Endodermal cell (in vitro differentiated cells): ENCODE measurements at regions not wholly inside any gene's neighbourhood (a gene's known extent, or its start where the extent isn't known, plus 50 kb on each side); places are given as distances from the start of the nearest gene placed in this dataset.
A peak's percentile ranks its signal among the peaks of the same experiment; 100 is the strongest.

Experiments
- DNase-seq: peaks from one replicate; pipeline ENCODE4 v3.0.0-alpha.2; 2017
- H3K27ac ChIP-seq: 2 replicates; pipeline ENCODE4 v1.5.1; 2013; ENCODE audit warnings: mild to moderate bottlenecking, low read depth, low read length, moderate library complexity
- H3K27me3 ChIP-seq: 2 replicates; pipeline ENCODE4 v1.6.1; 2013; ENCODE audit warnings: mild to moderate bottlenecking, low read length, moderate library complexity; ENCODE audit not compliant: insufficient read depth, control insufficient read depth, poor library complexity, severe bottlenecking
- H3K36me3 ChIP-seq: 2 replicates; pipeline ENCODE4 v1.7.0; 2013; ENCODE audit warnings: mild to moderate bottlenecking, low read length, moderate library complexity; ENCODE audit not compliant: control insufficient read depth, insufficient read depth
- H3K4me1 ChIP-seq: one replicate; pipeline ENCODE4 v1.7.0; 2013; ENCODE audit warnings: low read length; ENCODE audit not compliant: control insufficient read depth, insufficient read depth
- H3K4me3 ChIP-seq: 2 replicates; pipeline ENCODE4 v1.5.1; 2013; ENCODE audit warnings: mild to moderate bottlenecking, low read length, moderate library complexity
- H3K9ac ChIP-seq: 2 replicates; pipeline ENCODE4 v1.6.1; 2013; ENCODE audit warnings: mild to moderate bottlenecking, low read length, moderate library complexity; ENCODE audit not compliant: poor library complexity, severe bottlenecking; ENCODE audit errors: extremely low read depth
- H3K9me3 ChIP-seq: 2 replicates; pipeline ENCODE4 v1.6.1; 2013; ENCODE audit warnings: mild to moderate bottlenecking, low read length, moderate library complexity; ENCODE audit not compliant: control insufficient read depth
- H3K27ac Mint-ChIP-seq: 2 replicates; pipeline ENCODE4 v1.8.0; 2020; ENCODE audit warnings: mixed read lengths
- H3K27me3 Mint-ChIP-seq: 2 replicates; pipeline ENCODE4 v1.8.0; 2021; ENCODE audit warnings: mild to moderate bottlenecking, mixed read lengths; ENCODE audit not compliant: insufficient read depth
- H3K36me3 Mint-ChIP-seq: 2 replicates; pipeline ENCODE4 v1.8.0; 2020; ENCODE audit warnings: low read depth, mixed read lengths
- H3K4me1 Mint-ChIP-seq: 2 replicates; pipeline ENCODE4 v1.8.0; 2020; ENCODE audit warnings: mixed read lengths
- H3K4me3 Mint-ChIP-seq: 2 replicates; pipeline ENCODE4 v1.8.0; 2020; ENCODE audit warnings: mild to moderate bottlenecking, moderate library complexity, mixed read lengths
- H3K9me3 Mint-ChIP-seq: 2 replicates; pipeline ENCODE4 v1.8.0; 2020; ENCODE audit warnings: mild to moderate bottlenecking, mixed read lengths
- WGBS, 2 experiments: methylation state at CpG; one replicate each; pipeline versions ENCODE4 v1.1.5 to v1.1.7; 2013; ENCODE audit warnings: missing lambda C conversion rate in 2 of 2, mixed read lengths in 1 of 2; ENCODE audit not compliant: insufficient coverage in 1 of 2, insufficient read length in 1 of 2; 5-methylcytosine and 5-hydroxymethylcytosine counted together
- TF ChIP-seq, protein P1 (sequence below): fragments of 200-600 bp; sonication (generic); conservative IDR thresholded peaks from 2 replicates; pipeline ENCODE4 v1.5.0; 2021; ENCODE audit warnings: antibody characterized with exemption, mild to moderate bottlenecking

GRCh38 chr3:102672305-102672704, 237.5 kb downstream of the ZPLD1 start:
- Histone ChIP-seq H3K9me3 (no peaks in the 10 kb centered on the region), H3K4me3 (no peak overlapping the region), H3K27ac (no peak overlapping the region), H3K4me1 (no peaks in the 10 kb centered on the region), H3K27me3 (peaks cover 28% of the 10 kb centered on the region), H3K36me3 (no peaks in the 10 kb centered on the region), H3K9ac (no peak overlapping the region)
- Mint-ChIP-seq H3K4me3 (no peak overlapping the region), H3K9me3 (no peaks in the 10 kb centered on the region), H3K27ac (no peak overlapping the region), H3K27me3 (peaks cover 45% of the 10 kb centered on the region), H3K4me1 (peaks cover 26% of the 10 kb centered on the region), H3K36me3 (no peaks in the 10 kb centered on the region)
- TF ChIP-seq, protein P1, sequence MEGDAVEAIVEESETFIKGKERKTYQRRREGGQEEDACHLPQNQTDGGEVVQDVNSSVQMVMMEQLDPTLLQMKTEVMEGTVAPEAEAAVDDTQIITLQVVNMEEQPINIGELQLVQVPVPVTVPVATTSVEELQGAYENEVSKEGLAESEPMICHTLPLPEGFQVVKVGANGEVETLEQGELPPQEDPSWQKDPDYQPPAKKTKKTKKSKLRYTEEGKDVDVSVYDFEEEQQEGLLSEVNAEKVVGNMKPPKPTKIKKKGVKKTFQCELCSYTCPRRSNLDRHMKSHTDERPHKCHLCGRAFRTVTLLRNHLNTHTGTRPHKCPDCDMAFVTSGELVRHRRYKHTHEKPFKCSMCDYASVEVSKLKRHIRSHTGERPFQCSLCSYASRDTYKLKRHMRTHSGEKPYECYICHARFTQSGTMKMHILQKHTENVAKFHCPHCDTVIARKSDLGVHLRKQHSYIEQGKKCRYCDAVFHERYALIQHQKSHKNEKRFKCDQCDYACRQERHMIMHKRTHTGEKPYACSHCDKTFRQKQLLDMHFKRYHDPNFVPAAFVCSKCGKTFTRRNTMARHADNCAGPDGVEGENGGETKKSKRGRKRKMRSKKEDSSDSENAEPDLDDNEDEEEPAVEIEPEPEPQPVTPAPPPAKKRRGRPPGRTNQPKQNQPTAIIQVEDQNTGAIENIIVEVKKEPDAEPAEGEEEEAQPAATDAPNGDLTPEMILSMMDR = no peak
- WGBS, 2 experiments = 100% methylated on average over 1 of the region's 1 CpG; no CpG with 5 or more reads in 1 of the 2 experiments
- no peak for DNase-seq

DNA sequence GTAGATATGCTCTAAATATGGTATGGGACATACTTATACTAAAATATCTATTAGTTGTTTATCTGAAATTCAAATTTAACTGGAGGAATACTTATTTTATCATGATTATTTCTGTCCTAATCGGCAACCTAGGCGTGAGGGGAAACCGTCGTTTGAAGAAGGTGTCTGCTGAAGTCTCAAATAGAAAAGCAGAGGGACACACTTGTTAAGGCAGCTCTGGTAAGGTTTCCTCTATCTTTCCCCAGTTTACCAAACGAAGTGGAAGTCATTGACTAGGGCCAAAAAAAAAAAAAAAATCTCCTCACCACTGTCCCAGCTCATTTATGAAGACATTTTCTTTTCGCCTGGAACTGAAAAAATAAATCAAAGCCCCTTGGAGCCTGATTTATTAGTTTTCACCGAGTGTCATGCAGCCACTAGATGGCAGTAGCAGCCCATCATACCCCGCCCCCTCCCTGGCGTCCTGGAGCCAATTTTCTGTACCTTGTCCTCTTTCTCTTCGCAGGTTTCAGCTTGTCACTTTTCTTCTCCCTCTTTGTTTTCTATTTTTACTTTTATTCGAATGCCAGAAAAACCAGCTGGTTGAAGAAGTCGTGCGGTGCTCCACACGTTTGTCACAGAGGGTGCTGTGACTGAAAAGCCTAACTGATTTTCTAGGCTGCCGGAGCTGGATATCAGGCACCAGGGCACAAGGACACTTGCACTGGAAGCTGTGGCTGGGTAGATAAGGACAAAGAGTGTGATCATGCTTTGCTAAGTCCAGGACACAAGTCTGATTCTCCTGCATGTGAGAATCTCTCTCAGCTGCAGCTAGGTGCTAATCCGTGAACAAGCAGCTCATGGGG, 238.7 kb downstream of the ZPLD1 start:
- H3K9ac ChIP-seq = no peak overlapping the region
- peaks cover 43% of the 10 kb centered on the region for H3K27me3 Mint-ChIP-seq
- H3K36me3 Mint-ChIP-seq = no peaks in the 10 kb centered on the region
- H3K27me3 ChIP-seq = peaks cover 28% of the 10 kb centered on the region
- no peaks in the 10 kb centered on the region for H3K9me3 Mint-ChIP-seq
- TF ChIP-seq, protein P1 = peak; percentile 96
- H3K36me3 ChIP-seq = no peaks in the 10 kb centered on the region
- H3K27ac Mint-ChIP-seq = no peak overlapping the region
- no peaks in the 10 kb centered on the region for H3K4me1 ChIP-seq
- H3K4me3 Mint-ChIP-seq = peak overlapping the region; percentile 32
- H3K4me3 ChIP-seq = peak overlapping the region; percentile 66
- peaks cover 31% of the 10 kb centered on the region for H3K4me1 Mint-ChIP-seq
- H3K27ac ChIP-seq = no peak overlapping the region
- H3K9me3 ChIP-seq = no peaks in the 10 kb centered on the region
- WGBS, 2 experiments = 13 to 27% methylated on average over 10 to 16 of the region's 16 CpGs
- peak; percentile 91 for DNase-seq

DNA sequence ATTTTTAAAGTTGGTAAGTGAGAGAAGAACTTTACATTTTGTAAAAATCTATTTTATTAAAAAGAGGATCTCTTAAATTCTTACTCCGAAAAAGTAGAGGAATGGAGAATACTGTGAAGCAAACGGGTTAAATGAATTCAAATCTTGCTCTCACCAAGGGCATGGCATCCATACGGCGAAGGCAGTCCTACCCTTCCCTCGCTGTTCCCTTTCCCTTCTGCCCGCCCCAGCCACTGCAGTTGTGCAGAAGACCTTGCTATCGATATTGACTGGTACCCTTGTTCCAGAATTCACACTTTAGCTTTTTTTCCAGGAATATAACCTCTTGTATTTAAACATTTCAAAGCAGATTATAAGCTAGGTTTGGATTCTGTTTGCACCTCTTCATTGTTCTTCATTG, 239.5 kb downstream of the ZPLD1 start:
- Histone ChIP-seq H3K36me3 (no peaks in the 10 kb centered on the region), H3K4me3 (no peak overlapping the region), H3K9me3 (no peaks in the 10 kb centered on the region), H3K4me1 (no peaks in the 10 kb centered on the region), H3K27ac (no peak overlapping the region), H3K9ac (no peak overlapping the region), H3K27me3 (peaks cover 32% of the 10 kb centered on the region)
- H3K36me3 Mint-ChIP-seq = no peaks in the 10 kb centered on the region
- no peak overlapping the region for H3K4me3 Mint-ChIP-seq
- H3K9me3 Mint-ChIP-seq = no peaks in the 10 kb centered on the region
- H3K27ac Mint-ChIP-seq = no peak overlapping the region
- TF ChIP-seq, protein P1 = no peak
- peaks cover 31% of the 10 kb centered on the region for H3K4me1 Mint-ChIP-seq
- H3K27me3 Mint-ChIP-seq = peaks cover 44% of the 10 kb centered on the region
- WGBS, 2 experiments = 92 to 94% methylated on average over 4 to 7 of the region's 7 CpGs
- DNase-seq = no peak
